ENCODE measurements at regions not wholly inside any gene's neighbourhood (a gene's known extent, or its start where the extent isn't known, plus 50 kb on each side); places are given as distances from the start of the nearest gene placed in this dataset.
A peak's percentile ranks its signal among the peaks of the same experiment; 100 is the strongest.

GRCh38 chr3:104245261-104245660 is 1121.4 kb upstream of the ALCAM start:
- H3K27me3 ChIP-seq, result no peaks in the 10 kb centered on the region
- H3K36me3 ChIP-seq, result no peaks in the 10 kb centered on the region
- H3K27ac ChIP-seq, result no peak overlapping the region
- no peak for DNase-seq (ENCODE audit: low spot score)
- H4K20me1 ChIP-seq (ENCODE audit: low read depth), result no peaks in the 10 kb centered on the region
- H3F3A ChIP-seq (ENCODE audit: low read depth), result no peaks in the 10 kb centered on the region
- H3K4me2 ChIP-seq, result no peak overlapping the region
- no peaks in the 10 kb centered on the region for H3K79me2 ChIP-seq (ENCODE audit: low read depth)
- H3K27me3 Mint-ChIP-seq (ENCODE audit: insufficient read depth, low read depth), result no peaks in the 10 kb centered on the region
- peaks cover 9% of the 10 kb centered on the region for H3K9me3 Mint-ChIP-seq
- no peaks in the 10 kb centered on the region for H3K9me3 ChIP-seq (ENCODE audit: low read depth)
- TF ChIP-seq CTCF (IDR thresholded peaks at IDR 0.05), result no peak
- TF ChIP-seq EZH2phosphoT487 (IDR thresholded peaks at IDR 0.05), result no peak
- no peak for TF ChIP-seq EZH2 (IDR thresholded peaks at IDR 0.05)
- H3K27ac Mint-ChIP-seq, result no peak overlapping the region
- no peaks in the 10 kb centered on the region for H3K36me3 Mint-ChIP-seq
- no peaks in the 10 kb centered on the region for H3K4me1 ChIP-seq
- H3K4me3 Mint-ChIP-seq, result no peak overlapping the region
- no peak overlapping the region for H3K4me3 ChIP-seq
- no peaks in the 10 kb centered on the region for H3K4me1 Mint-ChIP-seq
- H2AFZ ChIP-seq (replicated peaks), result peak overlapping the region; percentile 37
- H3K9ac ChIP-seq, result no peak overlapping the region

- H3K4me3 Mint-ChIP-seq, result no peak overlapping the region
- H4K20me1 ChIP-seq (ENCODE audit: low read depth), result no peaks in the 10 kb centered on the region
- H3K79me2 ChIP-seq (ENCODE audit: low read depth), result no peaks in the 10 kb centered on the region
- H3K9me3 ChIP-seq (ENCODE audit: low read depth), result no peaks in the 10 kb centered on the region
- no peaks in the 10 kb centered on the region for H3K4me1 ChIP-seq
- H3K27ac Mint-ChIP-seq, result no peak overlapping the region
- no peaks in the 10 kb centered on the region for H3K36me3 Mint-ChIP-seq
- H3K27me3 Mint-ChIP-seq (ENCODE audit: insufficient read depth, low read depth), result no peaks in the 10 kb centered on the region
- H3K4me1 Mint-ChIP-seq, result no peaks in the 10 kb centered on the region
- no peaks in the 10 kb centered on the region for H3K36me3 ChIP-seq
- H3K9ac ChIP-seq, result no peak overlapping the region
- no peak overlapping the region for H3K4me2 ChIP-seq
- no peak overlapping the region for H3K27ac ChIP-seq
- no peak overlapping the region for H3K4me3 ChIP-seq
- TF ChIP-seq CTCF (IDR thresholded peaks at IDR 0.05), result no peak
- no peak for TF ChIP-seq EZH2phosphoT487 (IDR thresholded peaks at IDR 0.05)
- TF ChIP-seq EZH2 (IDR thresholded peaks at IDR 0.05), result no peak
- H2AFZ ChIP-seq (replicated peaks), result peak overlapping the region; percentile 5
- DNase-seq (ENCODE audit: low spot score), result no peak
- no peaks in the 10 kb centered on the region for H3K27me3 ChIP-seq
- H3K9me3 Mint-ChIP-seq, result peaks cover 8% of the 10 kb centered on the region
- H3F3A ChIP-seq (ENCODE audit: low read depth), result no peaks in the 10 kb centered on the region
Measured at GRCh38 chr3:104245981-104246380, 1120.7 kb upstream of the ALCAM start.

GRCh38 chr3:104257486-104257885 is 1109.2 kb upstream of the ALCAM start:
- Histone ChIP-seq H2AFZ (replicated peaks) (peak overlapping the region; percentile 54), H3K9me3 (ENCODE audit: low read depth) (no peaks in the 10 kb centered on the region), H4K20me1 (ENCODE audit: low read depth) (no peaks in the 10 kb centered on the region), H3K9ac (no peak overlapping the region), H3K27me3 (no peaks in the 10 kb centered on the region), H3K4me2 (no peak overlapping the region), H3K27ac (no peak overlapping the region), H3K36me3 (no peaks in the 10 kb centered on the region), H3K4me3 (no peak overlapping the region), H3K79me2 (ENCODE audit: low read depth) (no peaks in the 10 kb centered on the region), H3K4me1 (no peaks in the 10 kb centered on the region), H3F3A (ENCODE audit: low read depth) (no peaks in the 10 kb centered on the region)
- Mint-ChIP-seq H3K36me3 (no peaks in the 10 kb centered on the region), H3K27me3 (ENCODE audit: insufficient read depth, low read depth) (no peaks in the 10 kb centered on the region), H3K9me3 (no peaks in the 10 kb centered on the region), H3K27ac (no peak overlapping the region), H3K4me1 (peaks cover 8% of the 10 kb centered on the region), H3K4me3 (no peak overlapping the region)
- no peak for TF ChIP-seq EZH2phosphoT487 (IDR thresholded peaks at IDR 0.05)
- TF ChIP-seq EZH2 (IDR thresholded peaks at IDR 0.05), result no peak
- no peak for TF ChIP-seq CTCF (IDR thresholded peaks at IDR 0.05)
- DNase-seq (ENCODE audit: low spot score), result no peak

All from neural progenitor cell (in vitro differentiated cells).